GM12874 (cell line): ENCODE measurements at regions not wholly inside any gene's neighbourhood (a gene's known extent, or its start where the extent isn't known, plus 50 kb on each side); places are given as distances from the start of the nearest gene placed in this dataset.

ENCODE experiments used
- CTCF ChIP-seq: IDR thresholded peaks from 2 replicates; pipeline ENCODE4 v1.5.1; 2011; ENCODE audit warnings: low read depth, mild to moderate bottlenecking, control low read depth, low read length, moderate library complexity; ENCODE audit not compliant: insufficient read depth

GRCh38 chr1:184283999-184284398 is 102.8 kb upstream of the C1orf21 start:
- TF ChIP-seq CTCF, result no peak

GRCh38 chr1:184284900-184285299 is 101.9 kb upstream of the C1orf21 start:
- no peak for TF ChIP-seq CTCF

GRCh38 chr1:184285401-184286087 is 101.3 kb upstream of the C1orf21 start:
- TF ChIP-seq CTCF, result no peak

GRCh38 chr1:184287001-184287400 is 99.8 kb upstream of the C1orf21 start:
- TF ChIP-seq CTCF, result no peak

GRCh38 chr1:184289825-184290550 is 96.8 kb upstream of the C1orf21 start:
- TF ChIP-seq CTCF, result no peak

- no peak for TF ChIP-seq CTCF
Observed at GRCh38 chr1:184291701-184292100, 95.1 kb upstream of the C1orf21 start.

GRCh38 chr1:184292101-184292500 is 94.7 kb upstream of the C1orf21 start:
- TF ChIP-seq CTCF, result no peak
